ENCODE measurements at regions not wholly inside any gene's neighbourhood (a gene's known extent, or its start where the extent isn't known, plus 50 kb on each side); places are given as distances from the start of the nearest gene placed in this dataset.

DNA sequence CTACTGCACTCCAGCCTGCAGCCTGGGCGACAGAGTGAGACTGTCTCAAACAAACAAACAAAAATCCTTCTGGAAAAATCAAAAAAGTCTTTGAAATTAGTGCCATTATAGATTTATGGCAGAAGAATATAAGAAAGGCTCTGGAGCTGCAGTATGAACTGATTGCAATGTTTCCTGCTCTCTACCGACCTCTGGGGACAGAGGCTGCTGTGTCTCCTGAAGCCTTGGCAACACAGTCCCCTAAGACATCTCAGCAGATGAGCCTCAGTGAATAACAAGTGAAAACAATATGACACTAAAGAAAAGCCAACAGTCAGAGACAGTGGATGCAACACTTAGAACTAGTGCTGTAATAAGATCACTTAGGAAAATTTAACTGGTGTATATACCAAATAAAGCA lies 494.9 kb upstream of the LRATD1 start:
- no peak overlapping the region for H2AFZ ChIP-seq (ENCODE audit: low read length)
- ChIA-PET CTCF (ENCODE audit: low intra/inter-chr PET ratio, low total read pairs) (no interaction called here), POLR2A (no interaction called here)
- DNase-seq (ENCODE audit: low spot score) = no peak
- H3K4me1 ChIP-seq (ENCODE audit: insufficient read depth, low read length) = no peaks in the 10 kb centered on the region
- intact Hi-C loops (cut with micrococcal nuclease; ENCODE audit: unreplicated experiment) = no loop called here
- no peak overlapping the region for H3K27ac ChIP-seq (ENCODE audit: extremely low read length, insufficient read depth, low read length)
- H3K36me3 ChIP-seq (replicated peaks in 1 of 2; ENCODE audit: control insufficient read depth in 1 of 2, insufficient read depth in 2 of 2, low read length in 2 of 2) = no peaks in the 10 kb centered on the region
- in situ Hi-C loops (cut with HindIII; ENCODE audit: extremely low pct_ligation_motif_present, low pct_unique_long_range_greater_than_20kb) = no loop called here
- no peak overlapping the region for H3K4me3 ChIP-seq (replicated peaks in 1 of 3; ENCODE audit: insufficient read depth in 1 of 3, low read depth in 2 of 3, low read length in 3 of 3)
- no peak overlapping the region for H3K4me2 ChIP-seq (ENCODE audit: low read depth, low read length)
- no TSS peak for BruUV-seq (replicated peaks)
- peaks cover 9% of the 10 kb centered on the region; the same call in 1 of the 2 replicates for H3K9me3 ChIP-seq (ENCODE audit: low read length)
- 20% methylated on average over 2 of the region's 2 CpGs for WGBS (ENCODE audit: low lambda C conversion rate)
- TF ChIP-seq SOX13 (IDR thresholded peaks at IDR 0.05) = no peak
- TF ChIP-seq SOX13 (CRISPR knock-in tag; conservative IDR thresholded peaks at IDR 0.05 in 1 of 2, IDR thresholded peaks at IDR 0.05 in 1 of 2) = no peak
- no peak for TF ChIP-seq HNRNPLL (IDR thresholded peaks at IDR 0.05; ENCODE audit: low read depth, low read length, poor library complexity, severe bottlenecking)
- no peak for TF ChIP-seq GLI4 (CRISPR knock-in tag; IDR thresholded peaks at IDR 0.05; ENCODE audit: borderline replicate concordance)
- TF ChIP-seq SSRP1 (CRISPR knock-in tag; IDR thresholded peaks at IDR 0.05) = no peak
- no peak for TF ChIP-seq ZSCAN31 (CRISPR knock-in tag; IDR thresholded peaks at IDR 0.05; ENCODE audit: low read depth)
- TF ChIP-seq HNF4G (IDR thresholded peaks at IDR 0.05; ENCODE audit: borderline replicate concordance, low read depth, low read length) = no peak
- no peak for TF ChIP-seq HNF4G (CRISPR knock-in tag; IDR thresholded peaks at IDR 0.05; ENCODE audit: borderline replicate concordance, low read depth)
- no peak for TF ChIP-seq ZBTB2 (CRISPR knock-in tag; IDR thresholded peaks at IDR 0.05; ENCODE audit: low read depth)
- H3K79me2 ChIP-seq (ENCODE audit: insufficient read depth, low read length) = no peaks in the 10 kb centered on the region
- ATAC-seq = peak; percentile 55; the same call in 2 of the 3 replicates
- FAIRE-seq = no peak
- no peak overlapping the region for H3K9ac ChIP-seq (ENCODE audit: insufficient read depth, low read depth, low read length)
- no peaks in the 10 kb centered on the region for H4K20me1 ChIP-seq (ENCODE audit: insufficient read depth, low read length)
- no peaks in the 10 kb centered on the region for H3K27me3 ChIP-seq (ENCODE audit: control insufficient read depth in 1 of 2, insufficient read depth in 2 of 2, low read length in 2 of 2)

Measured in HepG2 (cell line).